Adrenal gland (tissue), 9 donors: ENCODE measurements at regions not wholly inside any gene's neighbourhood (a gene's known extent, or its start where the extent isn't known, plus 50 kb on each side); places are given as distances from the start of the nearest gene placed in this dataset.

ENCODE experiments used
- DNase-seq, 7 donors: peaks; one replicate each; pipeline ENCODE4 v3.0.0-alpha.2; 2019 to 2020
- H3K27ac ChIP-seq, 5 donors: fragments of 200-600 bp; sonication (generic) in 4 of 5; 1 replicate in 3 of 5; 2 replicates in 2 of 5; pipeline versions ENCODE4 v1.5.1 to v1.8.0; 2016 to 2020; ENCODE audit warnings: mild to moderate bottlenecking in 1 of 5
- H3K27me3 ChIP-seq: fragments of 200-600 bp; 2 replicates; pipeline ENCODE4 v1.8.0; 2021
- H3K36me3 ChIP-seq, 2 donors: fragments of 200-600 bp; replicated peaks in 1 of 2; 1 replicate in 1 of 2; 2 replicates in 1 of 2; pipeline versions ENCODE4 v1.5.1 to v1.8.0; 2018 to 2022
- H3K4me1 ChIP-seq, 2 donors: fragments of 200-600 bp; replicated peaks in 1 of 2; 1 replicate in 1 of 2; 2 replicates in 1 of 2; pipeline versions ENCODE4 v1.5.1 to v1.8.0; 2018 to 2021
- H3K4me3 ChIP-seq, 4 donors: fragments of 200-600 bp; sonication (generic) in 3 of 4; one replicate each; pipeline ENCODE4 v1.5.1; 2016 to 2018
- H3K9me3 ChIP-seq, 3 donors: fragments of 200-600 bp; sonication (generic) in 1 of 3; replicated peaks in 1 of 3; 1 replicate in 2 of 3; 2 replicates in 1 of 3; pipeline versions ENCODE4 v1.5.1 to v1.8.0; 2016 to 2021
- CTCF ChIP-seq, 6 experiments: fragments of 450-650 bp in 4 of 6; fragments of 200-600 bp in 2 of 6; sonication (generic) in 1 of 6; IDR thresholded peaks; 1 replicate in 5 of 6; 2 replicates in 1 of 6; pipeline versions ENCODE4 v1.5.1 to v1.8.0; 2016 to 2021; ENCODE audit warnings: antibody characterized with exemption in 6 of 6, mild to moderate bottlenecking in 2 of 6, moderate library complexity in 1 of 6
- POLR2A ChIP-seq, 2 donors: fragments of 450-650 bp; IDR thresholded peaks; one replicate each; pipeline ENCODE4 v1.6.1; 2017; ENCODE audit warnings: antibody characterized with exemption in 2 of 2, mild to moderate bottlenecking in 2 of 2, moderate library complexity in 1 of 2
- WGBS, 4 donors: extraction: QIAGEN DNeasy Blood & Tissue Kit in 2 of 4; methylation state at CpG; one replicate each; pipeline versions ENCODE4 v1.1.5 to v1.1.7; 2013 to 2017; 5-methylcytosine and 5-hydroxymethylcytosine counted together
- intact Hi-C, 2 donors: fragments of 100-400 bp; cut with DNase I; formaldehyde crosslinking; loops; one replicate each; pipeline versions ENCODE4 v1.14.1 to v1.15.0; 2022 to 2023
- donor health status: healthy with polysubstance abuse.
- donor health status: Bipolar disorder and iron deficiency.
- donor health status: DM: yes; HTN: yes; CAD: no.
- donor health status: DM: no; HTN: no; CAD: no.
- donor health status: DM: no; HTN: no; CAD: no.

- Histone ChIP-seq H3K36me3 (no peaks in the 10 kb centered on the region), H3K27ac (no peak overlapping the region), H3K9me3 (no peaks in the 10 kb centered on the region), H3K27me3 (no peaks in the 10 kb centered on the region), H3K4me3 (no peak overlapping the region), H3K4me1 (no peaks in the 10 kb centered on the region)
- TF ChIP-seq POLR2A (IDR thresholded peaks at IDR 0.05): no peak
- TF ChIP-seq CTCF (IDR thresholded peaks at IDR 0.05): no peak
- intact Hi-C loops: no loop called here
- DNase-seq: no peak
- WGBS, 4 donors: 75 to 90% (median 78%) methylated on average over 1 of the region's 1 CpG
These were observed 433.7 kb upstream of the ONECUT1 start for GRCh38 chr15:53223815-53224214.

GRCh38 chr15:53218666-53219580 is 428.8 kb upstream of the ONECUT1 start:
- Histone ChIP-seq H3K27ac (no peak overlapping the region), H3K36me3 (no peaks in the 10 kb centered on the region), H3K4me1 (no peaks in the 10 kb centered on the region), H3K27me3 (no peaks in the 10 kb centered on the region), H3K4me3 (no peak overlapping the region), H3K9me3 (no peaks in the 10 kb centered on the region)
- WGBS, 4 donors: 66 to 80% (median 75%) methylated on average over 7 of the region's 7 CpGs
- intact Hi-C loops: no loop called here
- TF ChIP-seq CTCF (IDR thresholded peaks at IDR 0.05) (no peak), POLR2A (IDR thresholded peaks at IDR 0.05) (no peak)
- DNase-seq: no peak

GRCh38 chr15:53216036-53216435 is 425.9 kb upstream of the ONECUT1 start:
- Histone ChIP-seq H3K4me1 (no peaks in the 10 kb centered on the region), H3K27ac (no peak overlapping the region), H3K36me3 (no peaks in the 10 kb centered on the region), H3K4me3 (no peak overlapping the region), H3K27me3 (no peaks in the 10 kb centered on the region), H3K9me3 (no peaks in the 10 kb centered on the region)
- WGBS, 4 donors: 53 to 60% (median 58%) methylated on average over 3 of the region's 3 CpGs
- intact Hi-C loops: no loop called here
- no peak for TF ChIP-seq POLR2A (IDR thresholded peaks at IDR 0.05)
- TF ChIP-seq CTCF (IDR thresholded peaks at IDR 0.05): no peak
- DNase-seq: no peak

DNA sequence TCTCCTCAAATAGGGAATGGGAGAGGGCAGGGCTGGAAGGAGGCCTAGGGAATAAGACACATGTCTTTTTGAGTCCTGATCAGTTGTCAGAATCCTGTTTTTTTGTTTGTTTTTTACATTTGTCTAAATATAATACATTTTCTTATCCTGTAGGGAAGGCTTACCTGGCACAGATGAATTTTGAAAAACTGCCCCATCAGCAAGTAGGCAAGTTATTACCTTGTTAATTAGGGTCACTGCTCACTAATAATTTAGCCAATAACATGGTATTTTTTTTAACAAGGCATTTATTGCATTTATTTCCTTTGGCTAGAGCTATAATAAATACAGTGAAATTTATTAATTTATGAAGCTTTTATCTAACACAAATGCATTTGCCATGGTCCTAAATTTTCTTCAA is 423.2 kb upstream of the ONECUT1 start:
- no peak for TF ChIP-seq CTCF (IDR thresholded peaks at IDR 0.05)
- no peak for TF ChIP-seq POLR2A (IDR thresholded peaks at IDR 0.05)
- no peaks in the 10 kb centered on the region for H3K27me3 ChIP-seq
- H3K9me3 ChIP-seq: no peaks in the 10 kb centered on the region
- intact Hi-C loops: no loop called here
- no peak for DNase-seq
- H3K27ac ChIP-seq: no peak overlapping the region
- no peaks in the 10 kb centered on the region for H3K36me3 ChIP-seq
- H3K4me3 ChIP-seq: no peak overlapping the region
- H3K4me1 ChIP-seq: no peaks in the 10 kb centered on the region
